SK-N-SH (cell line): ENCODE measurements at regions not wholly inside any gene's neighbourhood (a gene's known extent, or its start where the extent isn't known, plus 50 kb on each side); places are given as distances from the start of the nearest gene placed in this dataset.
"Not testable (repeated sequence)": the region's sequence is repeated elsewhere in the genome, so short reads cannot be mapped to it uniquely, and the experiment has no call there.

Experiments used
- CTCF ChIA-PET: fragments of 300-600, 350-600 bp; formaldehyde crosslinking; extraction: SDS; loops from one replicate; lab custom pipeline; 2021; lab: Yijun Ruan, JAX
- POLR2A ChIA-PET: fragments of 350-600 bp; sonication (Branson Sonifier 250); formaldehyde crosslinking; extraction: SDS; loops from one replicate; lab custom pipeline; 2020; ENCODE audit warnings: antibody characterized with exemption, inconsistent platforms; lab: Yijun Ruan, JAX
- DNase-seq: peaks from one replicate; pipeline ENCODE4 v3.0.0; 2012
- H2AFZ ChIP-seq: fragments of 200-600 bp; sonication (generic); 2 replicates; pipeline ENCODE4 v1.8.1; 2016; ENCODE audit warnings: antibody characterized with exemption, mild to moderate bottlenecking, low read depth
- H3F3A ChIP-seq: fragments of 200-600 bp; sonication (generic); replicated peaks from 2 replicates; pipeline ENCODE3; 2016; ENCODE audit warnings: antibody characterized with exemption, mild to moderate bottlenecking; ENCODE audit not compliant: insufficient read depth
- H3K27ac ChIP-seq, 2 experiments: fragments of 200-500 bp in 1 of 2; fragments of 200-600 bp in 1 of 2; sonication (Bioruptor generic) in 1 of 2; sonication (generic), shearing (Covaris generic) in 1 of 2; 2 replicates each; pipeline versions ENCODE4 v1.5.1 to v1.6.1; 2014 to 2016; ENCODE audit warnings: low read depth in 2 of 2, inconsistent platforms in 1 of 2, low read length in 1 of 2, mild to moderate bottlenecking in 1 of 2, mixed read lengths in 1 of 2
- H3K27me3 ChIP-seq: fragments of 200-600 bp; sonication (generic), shearing (Covaris generic); 2 replicates; pipeline ENCODE4 v1.6.1; 2016; ENCODE audit warnings: mixed run types; ENCODE audit not compliant: insufficient read depth
- H3K36me3 ChIP-seq, 2 experiments: fragments of 200-500 bp in 1 of 2; fragments of 200-600 bp in 1 of 2; sonication (Bioruptor generic) in 1 of 2; sonication (generic) in 1 of 2; replicated peaks in 1 of 2; 2 replicates each; pipeline versions ENCODE3 to v1.5.1; 2014 to 2016; ENCODE audit warnings: low read length in 1 of 2, mild to moderate bottlenecking in 1 of 2; ENCODE audit not compliant: insufficient read depth in 2 of 2, control insufficient read depth in 1 of 2
- H3K4me1 ChIP-seq, 2 experiments: fragments of 200-500 bp in 1 of 2; fragments of 200-600 bp in 1 of 2; sonication (Bioruptor generic) in 1 of 2; sonication (generic), shearing (Covaris generic) in 1 of 2; 2 replicates each; pipeline versions ENCODE4 v1.5.1 to v1.6.1; 2014 to 2016; ENCODE audit warnings: low read depth in 1 of 2, low read length in 1 of 2, mixed run types in 1 of 2; ENCODE audit not compliant: insufficient read depth in 2 of 2, control insufficient read depth in 1 of 2
- H3K4me2 ChIP-seq: fragments of 200-600 bp; sonication (generic), shearing (Covaris generic); 2 replicates; pipeline ENCODE4 v1.6.1; 2017; ENCODE audit warnings: mixed run types
- H3K4me3 ChIP-seq, 2 experiments: fragments of 200-500 bp in 1 of 2; fragments of 200-600 bp in 1 of 2; sonication (Bioruptor generic) in 1 of 2; sonication (generic), shearing (Covaris generic) in 1 of 2; 2 replicates each; pipeline versions ENCODE4 v1.5.1 to v1.8.1; 2014 to 2016; ENCODE audit warnings: low read depth in 2 of 2, inconsistent platforms in 1 of 2, low read length in 1 of 2, mild to moderate bottlenecking in 1 of 2, mixed read lengths in 1 of 2, moderate library complexity in 1 of 2
- H3K79me2 ChIP-seq: fragments of 200-600 bp; sonication (generic); 2 replicates; pipeline ENCODE4 v1.8.1; 2017; ENCODE audit warnings: mild to moderate bottlenecking; ENCODE audit not compliant: insufficient read depth
- H3K9ac ChIP-seq: fragments of 200-600 bp; sonication (generic); 2 replicates; pipeline ENCODE4 v1.6.1; 2017; ENCODE audit warnings: mixed run types
- H3K9me2 ChIP-seq: fragments of 200-600 bp; sonication (generic); 2 replicates; pipeline ENCODE4 v1.6.1; 2017; ENCODE audit warnings: mixed run types
- H3K9me3 ChIP-seq: fragments of 200-600 bp; sonication (generic); 2 replicates; pipeline ENCODE4 v1.6.1; 2017; ENCODE audit warnings: mixed run types, mild to moderate bottlenecking, moderate library complexity
- H4K20me1 ChIP-seq: fragments of 200-600 bp; sonication (generic); 2 replicates; pipeline ENCODE4 v1.6.1; 2017; ENCODE audit warnings: mild to moderate bottlenecking, mixed run types; ENCODE audit not compliant: insufficient read depth
- FOSL2 ChIP-seq: IDR thresholded peaks from 2 replicates; pipeline ENCODE4 v1.4.0; 2012; ENCODE audit warnings: low read depth, mild to moderate bottlenecking, moderate library complexity, borderline replicate concordance
- FOXJ3 ChIP-seq: sonication (generic); formaldehyde crosslinking; IDR thresholded peaks from 2 replicates; pipeline ENCODE4 v1.5.1; 2020; ENCODE audit warnings: mild to moderate bottlenecking, missing genetic modification reagents
- GATA2 ChIP-seq: sonication (generic); formaldehyde crosslinking; IDR thresholded peaks from 2 replicates; pipeline ENCODE4 v1.5.0; 2020; ENCODE audit warnings: mild to moderate bottlenecking, missing genetic modification reagents
- TCF12 ChIP-seq: IDR thresholded peaks from 2 replicates; pipeline ENCODE4 v1.4.0; 2012
- whole genome bisulfite sequencing: methylation state at CpG from one replicate; pipeline ENCODE4 v1.1.6; 2017; ENCODE audit warnings: low lambda C conversion rate; 5-methylcytosine and 5-hydroxymethylcytosine counted together
- TF ChIP-seq, protein P1 (sequence below): IDR thresholded peaks from 2 replicates; pipeline ENCODE4 v1.4.0; 2012; ENCODE audit warnings: low read depth, borderline replicate concordance

DNA sequence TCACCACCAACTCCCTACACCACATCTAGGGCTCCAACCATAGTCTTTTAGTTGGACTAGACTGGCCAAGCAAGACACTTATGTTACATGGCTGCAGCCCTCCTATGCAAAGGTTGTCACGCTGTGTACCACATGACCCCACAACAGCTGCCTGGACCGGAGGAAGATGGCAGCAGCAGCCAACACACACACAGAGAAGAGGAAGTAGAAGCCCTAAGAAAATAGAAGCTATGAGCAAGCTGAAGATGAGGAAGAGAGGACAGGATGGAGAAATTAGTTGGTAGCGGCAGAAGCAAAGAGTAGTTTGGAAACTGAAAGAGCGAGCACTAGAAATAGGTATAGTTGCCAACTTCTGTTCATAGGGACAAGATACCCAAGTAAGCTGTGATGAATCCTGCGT is 60.8 kb upstream of the RALGPS2 start:
- H3K4me2 ChIP-seq: no peak overlapping the region
- H3K9ac ChIP-seq: no peak overlapping the region
- ChIA-PET POLR2A (no interaction called here), CTCF (interaction anchor here (0.8 to 1.2 kb wide), 2 partner anchors 14 to 123 kb away, joined by 3 read pairs; no protein-coding TSS in a partner anchor)
- H3K4me1 ChIP-seq: no peaks in the 10 kb centered on the region
- H3K4me3 ChIP-seq: no peak overlapping the region
- no peaks in the 10 kb centered on the region for H3K27me3 ChIP-seq
- no peaks in the 10 kb centered on the region for H3K9me2 ChIP-seq
- H3K79me2 ChIP-seq: no peaks in the 10 kb centered on the region
- no peak overlapping the region for H3K27ac ChIP-seq
- no peaks in the 10 kb centered on the region for H3K36me3 ChIP-seq
- H2AFZ ChIP-seq: no peak overlapping the region
- no peaks in the 10 kb centered on the region for H3F3A ChIP-seq
- H3K9me3 ChIP-seq: no peaks in the 10 kb centered on the region
- H4K20me1 ChIP-seq: no peaks in the 10 kb centered on the region
- DNase-seq: no peak
- 85% methylated on average over 5 of the region's 5 CpGs for WGBS
- no peak for TF ChIP-seq GATA2
- TF ChIP-seq FOSL2: no peak
- TF ChIP-seq, all 33 proteins: peak for 0

DNA sequence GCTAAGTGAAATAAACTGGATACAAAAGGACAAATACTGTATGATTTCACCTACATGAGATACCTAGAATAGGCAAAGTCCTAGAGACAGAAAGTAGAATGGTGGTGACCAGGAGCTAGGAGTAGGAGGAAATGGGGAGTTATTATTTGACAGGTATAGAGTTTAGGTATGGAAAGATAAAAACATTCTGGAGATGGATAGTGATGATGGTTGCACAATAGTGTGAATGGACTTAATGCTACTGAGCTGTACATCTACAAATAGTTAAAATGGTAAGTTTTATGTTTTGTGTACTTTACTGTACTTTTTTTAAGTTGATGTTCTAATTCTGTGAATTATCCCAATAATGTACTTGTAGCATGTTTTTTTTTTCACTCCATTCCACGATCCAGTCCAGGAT is 59.5 kb upstream of the RALGPS2 start:
- TF ChIP-seq, protein P1, sequence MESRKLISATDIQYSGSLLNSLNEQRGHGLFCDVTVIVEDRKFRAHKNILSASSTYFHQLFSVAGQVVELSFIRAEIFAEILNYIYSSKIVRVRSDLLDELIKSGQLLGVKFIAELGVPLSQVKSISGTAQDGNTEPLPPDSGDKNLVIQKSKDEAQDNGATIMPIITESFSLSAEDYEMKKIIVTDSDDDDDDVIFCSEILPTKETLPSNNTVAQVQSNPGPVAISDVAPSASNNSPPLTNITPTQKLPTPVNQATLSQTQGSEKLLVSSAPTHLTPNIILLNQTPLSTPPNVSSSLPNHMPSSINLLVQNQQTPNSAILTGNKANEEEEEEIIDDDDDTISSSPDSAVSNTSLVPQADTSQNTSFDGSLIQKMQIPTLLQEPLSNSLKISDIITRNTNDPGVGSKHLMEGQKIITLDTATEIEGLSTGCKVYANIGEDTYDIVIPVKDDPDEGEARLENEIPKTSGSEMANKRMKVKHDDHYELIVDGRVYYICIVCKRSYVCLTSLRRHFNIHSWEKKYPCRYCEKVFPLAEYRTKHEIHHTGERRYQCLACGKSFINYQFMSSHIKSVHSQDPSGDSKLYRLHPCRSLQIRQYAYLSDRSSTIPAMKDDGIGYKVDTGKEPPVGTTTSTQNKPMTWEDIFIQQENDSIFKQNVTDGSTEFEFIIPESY: no peak
- TF ChIP-seq TCF12: no peak
- no peak for TF ChIP-seq FOXJ3 (CRISPR knock-in tag)
- TF ChIP-seq, all 33 proteins: peak for 0
- ChIA-PET CTCF (no interaction called here), POLR2A (no interaction called here)
- Histone ChIP-seq H3K4me1 (no peaks in the 10 kb centered on the region), H2AFZ (no peak overlapping the region), H3K4me3 (no peak overlapping the region), H3K27me3 (no peaks in the 10 kb centered on the region), H3K36me3 (no peaks in the 10 kb centered on the region), H3F3A (no peaks in the 10 kb centered on the region), H3K4me2 (no peak overlapping the region), H3K9me3 (no peaks in the 10 kb centered on the region), H3K27ac (no peak overlapping the region), H3K9me2 (no peaks in the 10 kb centered on the region), H4K20me1 (no peaks in the 10 kb centered on the region), H3K79me2 (no peaks in the 10 kb centered on the region), H3K9ac (no peak overlapping the region)
- WGBS: 45% methylated on average over 1 of the region's 1 CpG
- DNase-seq: no peak

DNA sequence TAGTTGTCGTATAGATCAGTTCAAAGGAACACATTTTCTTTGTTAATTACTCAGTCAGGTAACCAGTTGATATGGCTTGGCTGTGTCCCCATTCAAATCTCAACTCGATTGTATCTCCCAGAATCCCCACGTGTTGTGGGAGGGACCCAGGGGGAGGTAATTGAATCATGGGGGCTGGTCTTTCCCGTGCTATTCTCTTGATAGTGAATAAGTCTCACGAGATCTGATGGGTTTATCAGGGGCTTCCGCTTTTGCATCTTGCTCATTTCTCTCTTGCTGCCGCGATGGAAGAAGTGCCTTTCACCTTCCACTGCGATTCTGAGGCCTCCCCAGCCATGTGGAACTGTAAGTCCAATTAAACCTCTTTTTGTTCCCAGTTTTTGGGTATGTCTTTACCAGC is 58.2 kb upstream of the RALGPS2 start:
- H3K27me3 ChIP-seq, H3K9me3 ChIP-seq, H3K4me1 ChIP-seq, H3K4me2 ChIP-seq, CTCF ChIA-PET, H3K79me2 ChIP-seq, H3F3A ChIP-seq, POLR2A ChIA-PET, DNase-seq, H3K36me3 ChIP-seq, H4K20me1 ChIP-seq, H3K4me3 ChIP-seq, H3K9me2 ChIP-seq, H3K9ac ChIP-seq, H3K27ac ChIP-seq, H2AFZ ChIP-seq: not testable (repeated sequence)
- WGBS: 63% methylated on average over 9 of the region's 9 CpGs
